HuH-7 (cell line): ENCODE measurements at regions not wholly inside any gene's neighbourhood (a gene's known extent, or its start where the extent isn't known, plus 50 kb on each side); places are given as distances from the start of the nearest gene placed in this dataset.

Experiments
- DNase-seq: peaks from one replicate; pipeline ENCODE4 v3.0.0; 2011; ENCODE audit warnings: low spot score

GRCh38 chr13:111952032-111952431 lies 114.9 kb upstream of the SOX1 start:
- no peak for DNase-seq

GRCh38 chr13:111952814-111953213 lies 114.1 kb upstream of the SOX1 start:
- no peak for DNase-seq

GRCh38 chr13:111953546-111954178 lies 113.3 kb upstream of the SOX1 start:
- no peak for DNase-seq

GRCh38 chr13:111954661-111955411 lies 112.1 kb upstream of the SOX1 start:
- no peak for DNase-seq

- no peak for DNase-seq
These were observed 111.4 kb upstream of the SOX1 start for GRCh38 chr13:111955412-111956065.

- no peak for DNase-seq
These were observed 110.4 kb upstream of the SOX1 start for GRCh38 chr13:111956261-111957151.

GRCh38 chr13:111957913-111958450 lies 109.0 kb upstream of the SOX1 start:
- no peak for DNase-seq

GRCh38 chr13:111958612-111959395 lies 108.1 kb upstream of the SOX1 start:
- no peak for DNase-seq

- no peak for DNase-seq
These were observed 106.7 kb upstream of the SOX1 start for GRCh38 chr13:111960152-111960772.

GRCh38 chr13:111961236-111961635 lies 105.7 kb upstream of the SOX1 start:
- DNase-seq, result no peak

GRCh38 chr13:111961651-111962192 lies 105.2 kb upstream of the SOX1 start:
- DNase-seq, result no peak

GRCh38 chr13:111962431-111962891 lies 104.5 kb upstream of the SOX1 start:
- DNase-seq, result peak; percentile 28

- DNase-seq, result no peak
These were observed 103.9 kb upstream of the SOX1 start for GRCh38 chr13:111963031-111963430.

- no peak for DNase-seq
These were observed 102.4 kb upstream of the SOX1 start for GRCh38 chr13:111964411-111965035.

GRCh38 chr13:111965466-111966214 lies 101.3 kb upstream of the SOX1 start:
- no peak for DNase-seq

GRCh38 chr13:111966933-111967332 lies 100.0 kb upstream of the SOX1 start:
- no peak for DNase-seq

GRCh38 chr13:111967572-111968201 lies 99.3 kb upstream of the SOX1 start:
- DNase-seq, result no peak

GRCh38 chr13:111968336-111969010 lies 98.5 kb upstream of the SOX1 start:
- DNase-seq, result no peak
